GM18511 (cell line): ENCODE measurements at regions not wholly inside any gene's neighbourhood (a gene's known extent, or its start where the extent isn't known, plus 50 kb on each side); places are given as distances from the start of the nearest gene placed in this dataset.

ENCODE experiments used
- ATAC-seq: cut with Tn5 transposase; IDR thresholded peaks from one replicate; pipeline ENCODE4 v1.9.1; 2021; ENCODE audit warnings: mild to moderate bottlenecking, moderate library complexity; ENCODE audit not compliant: unreplicated experiment

DNA sequence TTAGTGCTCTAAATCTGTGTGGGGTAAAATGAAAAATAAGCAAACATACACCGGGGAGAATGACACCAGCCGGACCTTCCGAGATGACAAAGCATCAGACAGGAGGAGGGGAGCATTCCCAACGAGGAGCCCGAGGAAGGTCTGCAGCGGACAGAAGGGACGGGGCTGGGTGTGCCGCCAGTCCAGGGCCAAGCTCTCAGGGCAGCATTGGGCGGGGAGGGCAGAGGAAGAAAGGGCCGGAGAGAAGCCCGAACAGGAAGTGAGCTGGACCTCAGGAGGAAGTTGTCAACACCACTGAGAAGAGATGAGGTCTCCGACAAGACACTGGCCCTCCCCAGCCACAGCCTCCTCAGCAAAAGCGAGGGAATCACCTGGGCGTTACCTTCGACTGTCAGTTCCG, 182.6 kb upstream of the RNF32 start:
- ATAC-seq: no peak

DNA sequence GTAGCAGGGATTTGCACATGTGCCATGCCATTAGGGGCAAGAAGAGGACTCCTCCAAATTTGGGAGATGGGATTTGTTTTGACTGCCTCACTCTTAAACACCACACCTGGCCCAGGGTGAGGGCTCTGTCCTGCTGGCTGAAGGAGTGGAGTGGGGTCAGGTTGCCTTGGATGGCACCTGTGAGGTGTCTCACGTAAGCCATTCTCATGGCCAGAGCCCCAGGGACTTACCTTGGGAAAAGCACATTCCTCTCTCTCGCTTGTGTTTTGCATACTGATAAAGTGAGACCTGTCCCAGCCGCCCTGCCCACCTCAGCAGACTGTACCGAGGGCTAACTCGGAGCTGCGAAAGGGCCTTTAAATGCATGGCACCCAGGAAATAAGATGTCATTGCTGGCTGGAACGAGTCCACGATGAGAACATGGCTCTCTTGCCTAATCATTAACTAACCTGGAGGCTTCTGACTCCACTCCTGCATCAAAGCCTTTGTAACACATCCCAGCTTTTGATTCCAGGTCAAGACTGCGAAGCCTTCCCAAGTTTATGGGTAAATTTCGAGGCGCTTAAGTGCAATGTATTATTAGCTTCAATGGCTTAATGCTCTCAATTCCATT, 184.0 kb upstream of the RNF32 start:
- no peak for ATAC-seq

DNA sequence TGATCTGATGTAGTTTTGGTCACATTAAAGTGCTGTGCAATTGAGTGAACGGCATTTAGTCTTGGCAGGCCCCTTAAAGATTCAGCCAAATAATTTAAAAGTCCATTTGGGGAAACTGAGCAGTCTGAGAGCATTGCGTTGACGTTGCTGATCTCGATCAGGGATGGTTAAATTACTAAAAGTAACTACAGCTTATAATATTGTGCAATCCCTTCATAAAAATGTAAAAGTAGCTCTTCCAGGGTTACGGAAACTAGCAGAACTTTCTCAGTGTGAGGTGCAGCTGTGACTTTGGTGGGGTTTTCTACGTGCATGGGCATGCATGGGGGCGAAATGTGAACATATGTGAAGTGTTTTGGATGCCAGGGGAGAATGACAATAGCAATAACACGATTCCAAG, 184.5 kb upstream of the RNF32 start:
- no peak for ATAC-seq

DNA sequence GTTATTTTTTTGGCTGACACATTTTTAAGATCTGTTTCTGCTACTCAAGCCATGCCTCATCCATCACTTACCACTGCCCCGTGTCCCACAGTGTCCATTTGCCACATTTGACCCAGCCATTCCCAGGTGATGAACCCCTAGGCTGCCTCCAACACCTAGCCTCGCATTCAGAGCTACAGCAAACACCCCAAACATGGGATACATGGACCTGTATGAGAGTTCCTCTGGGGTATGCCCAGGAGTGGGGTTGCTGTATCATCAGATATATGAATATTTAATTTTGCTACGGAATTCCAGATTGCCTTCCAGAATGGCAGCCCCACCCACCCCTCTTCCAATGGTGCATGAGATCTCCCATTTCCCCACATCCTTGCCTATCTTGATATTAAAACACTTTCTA, 190.1 kb upstream of the RNF32 start:
- no peak for ATAC-seq

DNA sequence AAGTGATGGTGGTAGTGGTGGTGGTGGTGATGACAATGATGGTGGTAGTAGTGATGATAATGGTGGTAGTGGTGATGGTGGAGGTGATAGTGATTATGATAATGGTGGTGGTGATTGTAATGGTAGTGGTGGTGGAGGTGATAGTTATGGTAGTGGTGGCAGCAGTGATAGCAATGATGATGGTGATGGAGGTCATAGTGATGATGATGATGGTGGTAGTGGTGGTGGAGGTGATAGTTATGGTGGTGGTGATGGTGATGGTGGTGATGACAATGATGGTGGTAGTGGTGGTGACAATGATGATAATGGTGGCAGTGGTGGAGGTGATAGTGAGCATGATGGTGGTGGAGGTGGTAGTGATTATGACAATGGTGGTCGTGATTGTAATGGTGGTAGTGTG, 191.7 kb upstream of the RNF32 start:
- no peak for ATAC-seq

DNA sequence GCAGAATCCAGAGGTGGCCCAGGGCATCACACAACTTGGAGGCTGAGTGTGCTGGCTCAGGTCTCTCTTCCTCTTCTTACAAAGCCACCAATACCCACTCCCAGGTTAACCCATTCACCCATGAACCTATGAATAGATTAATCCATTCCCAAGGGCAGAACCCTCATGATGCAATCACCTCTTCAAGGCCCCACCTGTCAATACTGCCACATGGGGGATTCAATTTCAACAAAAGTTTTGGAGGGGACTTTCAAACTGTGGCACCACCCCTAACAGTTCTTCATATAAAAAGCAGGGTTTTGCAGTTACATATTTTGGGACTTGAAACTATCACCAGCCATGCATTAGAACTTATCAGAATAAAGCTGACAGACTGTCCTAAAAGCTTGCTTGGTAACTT, 193.6 kb upstream of the RNF32 start:
- ATAC-seq: no peak

DNA sequence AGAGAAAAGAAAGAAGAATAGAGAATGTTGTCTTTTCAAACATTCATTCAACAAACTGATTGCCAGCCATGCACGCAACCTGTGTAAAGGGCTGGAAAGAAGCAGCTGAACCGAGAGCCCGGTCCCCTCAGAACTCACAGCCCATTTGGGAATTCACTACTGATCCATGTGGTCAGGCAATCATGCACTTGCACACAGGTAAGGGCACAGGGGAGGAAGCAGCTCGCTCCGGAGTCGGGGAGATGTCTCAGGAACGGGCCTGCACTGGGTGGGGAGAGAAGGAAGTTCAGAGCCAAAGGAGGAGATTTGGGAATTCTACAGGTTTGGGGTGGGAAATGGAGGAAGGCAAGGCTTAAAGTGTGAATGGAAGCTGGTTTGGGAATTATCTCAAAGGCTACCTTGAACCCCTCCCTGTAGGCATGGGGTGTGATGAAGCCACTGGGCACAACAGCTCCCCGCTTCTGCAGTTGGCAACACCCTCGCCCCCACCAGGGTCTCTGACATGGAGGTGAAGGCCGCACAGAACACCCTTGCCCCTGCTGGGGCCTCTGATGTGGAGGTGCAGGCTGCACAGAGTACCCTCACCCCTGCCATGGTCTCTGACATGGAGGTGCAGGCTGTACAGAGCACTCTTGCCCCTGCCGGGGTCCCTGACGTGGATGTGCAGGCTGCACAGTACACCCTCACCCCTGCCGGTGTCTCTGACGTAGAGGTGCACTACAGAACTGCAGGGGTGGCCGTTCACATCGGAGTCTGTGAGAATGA, 194.4 kb upstream of the RNF32 start:
- no peak for ATAC-seq

DNA sequence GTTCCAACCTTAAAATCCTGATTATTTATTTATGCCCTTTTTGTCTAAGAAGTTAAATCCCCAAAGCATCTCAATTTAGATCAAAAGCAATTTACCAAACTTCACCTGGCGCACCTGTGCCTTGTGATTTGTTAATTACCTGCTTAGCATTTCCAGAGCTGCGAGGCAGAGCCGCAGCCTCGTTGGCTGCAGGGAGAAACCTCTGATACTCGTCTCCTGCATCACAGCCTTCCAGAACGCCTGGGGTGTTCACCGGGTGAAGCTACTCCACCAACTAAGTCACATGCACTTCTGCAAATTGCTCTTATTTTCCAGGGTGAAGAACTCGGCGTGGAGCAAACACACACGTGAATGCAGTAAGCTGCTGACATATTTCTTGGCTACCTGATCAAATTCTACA, 198.1 kb upstream of the RNF32 start:
- no peak for ATAC-seq

DNA sequence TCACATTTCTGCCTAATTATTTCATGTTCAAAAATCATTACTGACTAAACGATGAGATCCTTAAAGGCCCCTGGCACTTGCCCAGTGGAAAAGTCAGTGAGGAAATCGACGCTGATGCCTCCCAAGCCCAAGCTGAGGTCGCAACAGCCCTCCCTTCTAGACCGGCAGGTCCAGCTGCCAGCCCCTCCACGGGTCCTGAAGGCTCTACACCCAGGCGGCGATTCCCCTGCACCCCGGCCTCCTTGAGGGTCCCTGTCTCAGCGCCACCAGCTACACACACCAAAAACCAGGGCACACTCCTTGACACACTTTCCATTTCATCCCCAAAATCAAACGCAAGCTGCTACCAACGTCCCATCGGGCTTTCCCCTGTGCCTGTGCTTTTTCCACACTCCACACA, 200.1 kb upstream of the RNF32 start:
- no peak for ATAC-seq

DNA sequence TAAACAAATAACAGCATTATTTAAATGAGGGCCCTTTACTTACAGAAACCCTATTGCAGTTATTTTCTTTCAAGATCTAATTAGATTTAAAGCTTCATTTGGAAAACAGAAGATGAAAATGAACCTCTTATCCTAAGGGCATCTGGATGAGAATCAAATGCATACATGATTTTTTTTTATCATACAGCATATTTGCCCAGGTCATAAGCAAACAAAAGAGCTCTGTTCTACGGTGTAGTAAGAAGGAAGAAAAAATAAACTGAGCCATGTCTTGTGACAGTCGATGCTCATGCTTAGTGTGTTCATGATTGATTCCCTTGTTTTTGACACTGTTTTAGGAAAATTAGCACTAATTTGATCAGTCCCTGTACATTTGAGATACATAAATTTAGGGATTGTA, 202.6 kb upstream of the RNF32 start:
- no peak for ATAC-seq

DNA sequence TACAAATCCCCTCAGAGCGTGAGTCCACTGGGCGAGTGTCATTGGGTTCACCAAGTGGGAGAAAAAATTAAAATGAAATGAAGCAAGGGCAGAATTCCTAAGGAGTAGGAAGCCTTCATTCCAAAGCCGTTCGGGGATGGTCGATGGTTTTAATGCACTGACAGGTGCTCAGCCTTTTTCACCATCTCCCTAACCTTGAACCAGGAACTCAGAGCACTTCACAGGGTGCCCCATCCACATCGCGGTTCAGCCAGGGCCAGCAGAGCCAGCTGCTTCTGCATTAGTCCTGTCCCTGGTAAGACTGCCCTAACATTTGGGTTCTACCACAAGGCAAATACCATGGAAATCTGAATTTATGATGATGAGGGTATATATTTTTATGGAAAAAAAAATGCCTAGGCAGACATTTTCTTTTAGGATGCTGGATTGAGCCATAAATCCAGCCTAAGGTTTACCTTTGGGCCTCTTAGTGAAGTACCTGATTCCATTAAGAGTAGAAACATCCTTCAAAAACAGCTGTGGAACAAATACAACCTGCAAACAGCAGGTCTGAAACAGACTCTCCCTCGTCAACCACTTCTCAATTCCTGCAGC, 203.5 kb upstream of the RNF32 start:
- no peak for ATAC-seq

DNA sequence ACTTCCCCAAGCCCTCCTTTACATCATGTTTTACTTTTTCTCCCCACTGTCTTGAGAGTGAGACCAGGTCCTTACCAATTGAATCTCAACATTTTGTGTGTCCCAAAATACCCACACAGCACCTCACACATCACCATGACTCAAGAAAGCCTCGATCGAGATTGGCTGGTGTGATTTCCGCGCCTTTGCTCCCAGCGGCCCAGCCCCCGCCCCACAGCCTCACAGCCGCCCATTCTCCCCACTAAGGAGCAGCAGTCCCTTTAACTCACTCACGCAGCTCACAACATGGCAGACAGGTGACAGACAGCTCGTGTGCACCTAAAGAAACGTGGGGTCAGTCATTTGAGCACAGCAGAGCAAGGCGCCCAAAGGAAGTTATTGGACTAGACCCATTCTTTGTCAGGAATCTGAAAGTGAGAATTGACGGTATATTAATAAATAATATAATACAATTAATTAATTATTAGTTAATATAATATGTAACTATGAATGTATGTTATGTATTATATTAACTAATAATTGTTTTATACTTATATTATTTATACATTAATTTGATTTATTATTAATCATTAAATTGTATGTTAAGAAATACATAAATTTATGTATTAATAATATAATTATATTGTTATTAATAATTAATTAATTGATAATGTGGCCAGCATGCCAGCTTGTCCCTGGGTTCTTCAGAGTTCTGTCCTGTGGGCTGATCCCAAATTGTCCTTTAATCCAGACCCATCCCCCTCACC, 204.9 kb upstream of the RNF32 start:
- no peak for ATAC-seq

DNA sequence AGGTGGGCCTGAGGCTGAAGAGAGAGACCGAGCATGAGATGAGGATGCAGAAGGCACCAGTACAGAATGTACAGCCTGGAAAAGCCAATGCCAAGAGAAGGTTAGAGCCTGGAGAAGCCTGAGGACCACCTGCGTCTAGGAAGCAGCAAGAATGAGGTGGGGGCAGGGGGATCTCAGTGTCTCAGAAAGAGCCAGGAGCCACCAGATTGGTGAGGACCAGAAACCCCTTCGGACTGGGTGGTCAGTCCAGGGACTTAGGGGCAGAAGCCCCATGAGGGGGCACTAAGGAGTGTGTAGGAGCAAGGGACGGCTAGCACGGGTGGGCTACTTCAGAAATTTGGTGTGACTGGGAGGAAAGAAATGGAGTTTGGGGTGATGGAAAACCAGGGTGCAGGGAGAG, 205.9 kb upstream of the RNF32 start:
- no peak for ATAC-seq

DNA sequence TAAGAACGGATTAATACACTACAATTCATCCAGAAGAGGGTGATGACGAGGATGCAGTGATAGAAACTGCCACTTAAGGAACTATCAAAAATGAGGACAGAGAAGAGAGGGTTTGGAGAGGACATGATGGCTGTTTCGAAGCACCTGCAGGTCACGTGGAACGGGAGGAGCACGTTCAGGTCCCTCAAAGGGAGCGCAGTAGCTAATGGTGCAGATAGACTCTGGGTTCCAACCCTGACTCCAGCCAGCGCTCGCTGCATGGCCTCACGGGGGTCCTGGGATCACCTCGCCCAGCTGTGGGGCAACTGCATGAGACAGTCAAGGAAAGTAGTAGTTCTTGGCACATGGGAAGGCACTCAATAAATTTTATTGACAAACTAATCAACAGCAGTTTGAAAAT, 208.6 kb upstream of the RNF32 start:
- no peak for ATAC-seq

DNA sequence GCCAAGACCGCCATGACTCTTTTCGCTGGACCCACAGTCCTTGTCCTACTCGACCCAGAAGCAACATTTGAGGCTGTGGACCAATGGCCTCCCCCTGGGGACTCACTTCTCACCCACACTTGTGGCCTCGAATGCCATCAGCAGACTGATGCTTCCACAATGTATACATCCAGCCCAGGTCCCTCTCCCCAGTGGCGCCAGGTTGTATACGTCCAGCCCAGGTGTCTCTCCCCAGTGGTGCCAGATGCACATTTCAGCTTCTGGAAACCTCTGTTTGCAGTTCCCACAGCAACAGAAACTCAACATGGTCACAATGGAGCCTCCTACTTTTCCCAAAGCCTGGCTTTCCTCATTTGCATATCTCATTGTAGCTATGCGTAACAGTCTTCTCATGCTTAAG, 210.5 kb upstream of the RNF32 start:
- ATAC-seq: no peak

DNA sequence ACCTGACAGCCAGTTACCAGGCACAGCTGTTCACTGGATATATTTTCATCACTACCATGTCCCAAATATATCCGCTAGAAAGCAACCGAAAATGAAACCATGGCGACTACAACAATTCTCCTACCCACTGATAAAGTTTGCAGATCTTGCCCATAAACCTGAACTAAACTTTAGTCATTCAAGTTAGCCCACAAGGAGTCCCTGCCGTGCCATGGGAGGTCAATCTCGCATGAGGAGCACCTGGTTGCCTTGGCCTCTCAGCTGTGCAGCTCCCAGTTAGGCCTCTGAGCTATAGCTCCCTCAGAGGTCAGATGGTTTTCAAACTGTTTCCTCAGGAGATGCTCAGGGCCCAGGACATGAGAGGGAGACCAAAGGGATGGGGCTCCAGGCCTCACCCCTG, 211.1 kb upstream of the RNF32 start:
- no peak for ATAC-seq

DNA sequence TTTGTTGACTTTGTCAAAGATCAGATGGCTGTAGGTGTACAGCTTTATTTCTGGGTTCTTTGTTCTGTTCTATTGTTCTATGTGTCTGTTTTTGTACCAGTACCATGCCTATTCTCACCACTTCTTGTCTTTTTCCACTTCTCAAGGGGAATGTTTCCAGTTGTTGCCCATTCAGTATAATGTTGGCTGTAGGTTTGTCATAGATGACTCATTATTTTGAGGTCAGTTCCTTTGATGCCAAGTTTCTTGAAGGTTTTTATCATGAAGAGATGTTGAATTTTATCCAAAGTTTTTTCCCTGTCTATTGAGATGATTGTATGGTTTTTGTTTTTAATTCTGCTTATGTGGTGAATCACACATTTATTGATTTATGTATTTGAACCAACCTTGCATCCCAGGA, 216.7 kb upstream of the RNF32 start:
- ATAC-seq: no peak

DNA sequence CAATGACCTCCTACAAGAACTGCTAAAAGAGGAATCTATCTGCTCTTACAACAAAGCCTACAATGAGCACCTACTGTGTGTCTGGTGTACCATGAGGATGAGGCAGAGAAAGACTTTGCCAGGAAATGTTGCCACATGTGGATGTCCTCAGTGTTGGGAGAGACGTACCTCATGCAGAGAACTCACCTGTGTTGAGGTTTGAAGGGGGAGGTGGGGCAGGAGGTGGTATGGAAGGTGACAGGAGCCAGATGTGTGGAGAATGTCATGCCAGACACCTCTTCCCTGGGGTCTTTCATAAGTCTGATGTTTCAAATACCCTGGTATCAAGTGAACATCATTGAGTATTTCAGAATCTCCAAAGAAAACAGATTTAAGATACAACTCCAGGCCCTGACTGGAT, 220.1 kb upstream of the RNF32 start:
- no peak for ATAC-seq

DNA sequence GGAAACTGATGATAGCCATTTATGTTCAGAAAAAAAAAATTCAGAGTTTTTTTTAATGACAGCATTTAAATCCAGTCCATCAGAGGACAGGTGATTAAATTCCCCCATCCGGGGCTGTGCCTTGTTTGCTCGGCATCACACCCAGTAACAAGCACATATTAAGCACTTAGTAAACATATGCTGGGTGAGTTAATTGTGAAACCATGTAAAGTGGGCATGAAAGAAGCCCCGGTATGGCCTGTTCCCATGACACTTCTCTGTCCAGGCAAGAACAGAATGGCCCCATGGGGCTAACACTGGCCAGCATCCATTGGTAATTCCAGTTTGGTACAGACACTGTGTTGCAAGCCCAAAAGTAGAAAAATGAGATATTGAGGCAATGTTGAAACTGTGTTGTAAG, 220.8 kb upstream of the RNF32 start:
- no peak for ATAC-seq

DNA sequence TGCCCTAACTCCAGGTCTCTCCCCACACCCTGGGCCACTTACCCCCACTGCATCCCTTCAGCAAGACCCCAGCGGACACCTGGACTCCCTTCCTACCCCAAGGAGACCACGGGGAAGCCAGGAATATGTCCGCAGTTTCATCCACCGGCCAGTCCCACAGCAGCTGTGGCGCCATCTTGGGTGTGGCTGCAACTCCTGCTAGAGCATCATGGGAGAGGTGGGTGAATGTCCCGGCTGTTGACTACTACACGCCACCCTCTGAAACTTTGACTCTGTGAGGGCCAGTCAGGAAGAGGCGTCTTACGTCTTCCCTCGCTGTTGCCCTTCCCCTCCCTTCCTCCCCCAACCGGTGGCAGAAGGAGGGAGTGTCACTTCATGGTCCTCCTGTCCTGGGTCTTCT, 238.3 kb upstream of the RNF32 start:
- no peak for ATAC-seq

DNA sequence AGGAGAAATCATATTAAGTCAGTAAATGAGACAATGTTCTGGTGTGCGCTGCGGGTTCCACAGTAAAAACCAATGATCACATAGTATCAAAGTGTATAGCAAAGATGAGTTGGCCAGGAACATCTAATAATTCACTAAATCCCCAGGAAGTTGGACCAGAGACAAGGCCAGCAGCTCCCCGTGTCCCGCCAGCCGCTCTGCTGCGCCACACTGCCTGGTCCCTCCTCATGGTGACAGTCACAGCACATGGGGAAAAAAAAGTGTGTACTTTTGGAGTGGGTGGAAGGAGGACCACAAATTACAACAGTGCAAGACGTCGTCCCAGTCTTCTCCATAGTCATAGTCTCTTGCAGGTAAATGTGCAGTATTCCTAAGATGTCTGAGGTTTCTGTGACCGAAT, 239.0 kb upstream of the RNF32 start:
- ATAC-seq: no peak

DNA sequence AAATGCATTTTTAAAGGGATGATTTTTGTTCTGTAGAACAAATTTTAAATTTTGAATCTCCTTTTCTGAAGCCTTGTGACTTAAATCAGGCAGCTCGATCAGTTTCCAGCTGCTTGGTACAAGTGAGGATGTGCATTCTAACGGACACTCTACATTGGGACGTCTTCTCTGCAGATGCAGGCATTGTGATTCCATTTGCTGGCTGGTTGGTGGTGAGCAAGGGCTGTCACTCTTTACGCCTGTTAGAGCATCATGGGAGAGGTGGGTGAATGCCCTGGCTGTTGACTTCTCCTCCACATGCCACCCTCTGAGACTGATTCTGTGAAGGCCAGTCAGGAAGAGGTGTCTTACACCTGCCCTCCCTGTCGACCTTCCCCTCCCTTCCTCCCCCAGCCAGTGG, 240.5 kb upstream of the RNF32 start:
- ATAC-seq: no peak
